Liver (tissue), 3 donors: ENCODE measurements at regions not wholly inside any gene's neighbourhood (a gene's known extent, or its start where the extent isn't known, plus 50 kb on each side); places are given as distances from the start of the nearest gene placed in this dataset.

Experiments used
- EGR1 ChIP-seq, 2 donors: IDR thresholded peaks; 2 replicates each; pipeline ENCODE4 v1.6.1; 2016 to 2018; ENCODE audit warnings: antibody characterized with exemption in 2 of 2, low read depth in 2 of 2
- FOXA1 ChIP-seq: IDR thresholded peaks from 2 replicates; pipeline ENCODE4 v1.6.1; 2016; ENCODE audit warnings: antibody characterized with exemption
- GABPA ChIP-seq, 2 donors: IDR thresholded peaks in 1 of 2; conservative IDR thresholded peaks in 1 of 2; 2 replicates each; pipeline ENCODE4 v1.6.1; 2016; ENCODE audit warnings: antibody characterized with exemption in 2 of 2, mild to moderate bottlenecking in 1 of 2, moderate library complexity in 1 of 2
- NR2F2 ChIP-seq: IDR thresholded peaks from 2 replicates; pipeline ENCODE4 v1.6.1; 2016; ENCODE audit warnings: antibody characterized with exemption
- RAD21 ChIP-seq, 2 donors: IDR thresholded peaks; 2 replicates each; pipeline ENCODE4 v1.6.1; 2016; ENCODE audit warnings: antibody characterized with exemption in 2 of 2, mild to moderate bottlenecking in 2 of 2
- RXRA ChIP-seq, 2 donors: IDR thresholded peaks; 2 replicates each; pipeline ENCODE4 v1.6.1; 2017 to 2018; ENCODE audit warnings: antibody characterized with exemption in 2 of 2, mild to moderate bottlenecking in 1 of 2
- SP1 ChIP-seq: IDR thresholded peaks from 2 replicates; pipeline ENCODE4 v1.6.1; 2018; ENCODE audit warnings: antibody characterized with exemption, mild to moderate bottlenecking
- TAF1 ChIP-seq: conservative IDR thresholded peaks from 2 replicates; pipeline ENCODE4 v1.6.1; 2016; ENCODE audit warnings: antibody characterized with exemption, mild to moderate bottlenecking
- YY1 ChIP-seq: IDR thresholded peaks from 2 replicates; pipeline ENCODE4 v1.6.1; 2016; ENCODE audit warnings: antibody characterized with exemption, mild to moderate bottlenecking
- TF ChIP-seq, protein P1 (sequence below): fragments of 150-350 bp; IDR thresholded peaks from 2 replicates; pipeline ENCODE4 v1.5.1; 2017; ENCODE audit warnings: improper control_type of control experiment, low read depth, low read length; ENCODE audit not compliant: missing input control
- TF ChIP-seq, protein P2 (sequence below): IDR thresholded peaks from 2 replicates; pipeline ENCODE4 v1.6.1; 2016; ENCODE audit warnings: antibody characterized with exemption, mild to moderate bottlenecking
- TF ChIP-seq, protein P3 (sequence below): IDR thresholded peaks from 2 replicates; pipeline ENCODE4 v1.6.1; 2016; ENCODE audit warnings: antibody characterized with exemption
- donor health status: healthy.
- donor health status: healthy.

DNA sequence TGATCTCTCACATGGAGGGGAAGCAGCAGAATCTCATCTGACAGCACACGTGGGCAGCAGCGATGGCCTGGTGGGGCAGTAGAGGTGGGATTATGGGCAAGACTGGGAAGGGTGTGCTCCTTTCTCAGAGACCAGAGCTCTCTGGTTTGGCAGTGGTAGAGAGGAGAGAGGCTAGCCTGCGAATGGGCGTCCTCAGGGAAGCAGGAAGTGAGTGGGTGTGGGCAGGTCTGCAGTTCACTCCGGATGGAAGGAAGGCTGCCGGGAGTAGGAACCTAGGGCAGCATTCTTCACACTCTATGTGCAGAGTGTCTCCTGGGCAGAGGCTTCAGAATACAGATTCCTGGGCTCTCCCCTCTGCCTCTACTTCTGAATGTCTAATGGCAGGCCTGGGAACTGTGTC is 162.8 kb upstream of the BMPER start:
- TF ChIP-seq TAF1 (no peak), RAD21 (IDR thresholded peaks at IDR 0.05) (no peak), RXRA (IDR thresholded peaks at IDR 0.05) (no peak), FOXA1 (no peak), YY1 (no peak), EGR1 (IDR thresholded peaks at IDR 0.05; ENCODE audit: low read depth in 2 of 2) (no peak), NR2F2 (no peak), GABPA (IDR thresholded peaks at IDR 0.05 in 1 of 2, conservative IDR thresholded peaks at IDR 0.05 in 1 of 2) (no peak), SP1 (no peak)
- TF ChIP-seq, protein P1, sequence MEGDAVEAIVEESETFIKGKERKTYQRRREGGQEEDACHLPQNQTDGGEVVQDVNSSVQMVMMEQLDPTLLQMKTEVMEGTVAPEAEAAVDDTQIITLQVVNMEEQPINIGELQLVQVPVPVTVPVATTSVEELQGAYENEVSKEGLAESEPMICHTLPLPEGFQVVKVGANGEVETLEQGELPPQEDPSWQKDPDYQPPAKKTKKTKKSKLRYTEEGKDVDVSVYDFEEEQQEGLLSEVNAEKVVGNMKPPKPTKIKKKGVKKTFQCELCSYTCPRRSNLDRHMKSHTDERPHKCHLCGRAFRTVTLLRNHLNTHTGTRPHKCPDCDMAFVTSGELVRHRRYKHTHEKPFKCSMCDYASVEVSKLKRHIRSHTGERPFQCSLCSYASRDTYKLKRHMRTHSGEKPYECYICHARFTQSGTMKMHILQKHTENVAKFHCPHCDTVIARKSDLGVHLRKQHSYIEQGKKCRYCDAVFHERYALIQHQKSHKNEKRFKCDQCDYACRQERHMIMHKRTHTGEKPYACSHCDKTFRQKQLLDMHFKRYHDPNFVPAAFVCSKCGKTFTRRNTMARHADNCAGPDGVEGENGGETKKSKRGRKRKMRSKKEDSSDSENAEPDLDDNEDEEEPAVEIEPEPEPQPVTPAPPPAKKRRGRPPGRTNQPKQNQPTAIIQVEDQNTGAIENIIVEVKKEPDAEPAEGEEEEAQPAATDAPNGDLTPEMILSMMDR, result no peak
- TF ChIP-seq, protein P2, sequence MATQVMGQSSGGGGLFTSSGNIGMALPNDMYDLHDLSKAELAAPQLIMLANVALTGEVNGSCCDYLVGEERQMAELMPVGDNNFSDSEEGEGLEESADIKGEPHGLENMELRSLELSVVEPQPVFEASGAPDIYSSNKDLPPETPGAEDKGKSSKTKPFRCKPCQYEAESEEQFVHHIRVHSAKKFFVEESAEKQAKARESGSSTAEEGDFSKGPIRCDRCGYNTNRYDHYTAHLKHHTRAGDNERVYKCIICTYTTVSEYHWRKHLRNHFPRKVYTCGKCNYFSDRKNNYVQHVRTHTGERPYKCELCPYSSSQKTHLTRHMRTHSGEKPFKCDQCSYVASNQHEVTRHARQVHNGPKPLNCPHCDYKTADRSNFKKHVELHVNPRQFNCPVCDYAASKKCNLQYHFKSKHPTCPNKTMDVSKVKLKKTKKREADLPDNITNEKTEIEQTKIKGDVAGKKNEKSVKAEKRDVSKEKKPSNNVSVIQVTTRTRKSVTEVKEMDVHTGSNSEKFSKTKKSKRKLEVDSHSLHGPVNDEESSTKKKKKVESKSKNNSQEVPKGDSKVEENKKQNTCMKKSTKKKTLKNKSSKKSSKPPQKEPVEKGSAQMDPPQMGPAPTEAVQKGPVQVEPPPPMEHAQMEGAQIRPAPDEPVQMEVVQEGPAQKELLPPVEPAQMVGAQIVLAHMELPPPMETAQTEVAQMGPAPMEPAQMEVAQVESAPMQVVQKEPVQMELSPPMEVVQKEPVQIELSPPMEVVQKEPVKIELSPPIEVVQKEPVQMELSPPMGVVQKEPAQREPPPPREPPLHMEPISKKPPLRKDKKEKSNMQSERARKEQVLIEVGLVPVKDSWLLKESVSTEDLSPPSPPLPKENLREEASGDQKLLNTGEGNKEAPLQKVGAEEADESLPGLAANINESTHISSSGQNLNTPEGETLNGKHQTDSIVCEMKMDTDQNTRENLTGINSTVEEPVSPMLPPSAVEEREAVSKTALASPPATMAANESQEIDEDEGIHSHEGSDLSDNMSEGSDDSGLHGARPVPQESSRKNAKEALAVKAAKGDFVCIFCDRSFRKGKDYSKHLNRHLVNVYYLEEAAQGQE, result no peak
- TF ChIP-seq, protein P3, sequence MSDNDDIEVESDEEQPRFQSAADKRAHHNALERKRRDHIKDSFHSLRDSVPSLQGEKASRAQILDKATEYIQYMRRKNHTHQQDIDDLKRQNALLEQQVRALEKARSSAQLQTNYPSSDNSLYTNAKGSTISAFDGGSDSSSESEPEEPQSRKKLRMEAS, result no peak
